DMS 273 (cell line): ENCODE measurements at regions not wholly inside any gene's neighbourhood (a gene's known extent, or its start where the extent isn't known, plus 50 kb on each side); places are given as distances from the start of the nearest gene placed in this dataset.
"Not testable (repeated sequence)": the region's sequence is repeated elsewhere in the genome, so short reads cannot be mapped to it uniquely, and the experiment has no call there.

Experiments
- DNase-seq: peaks from one replicate; lab custom pipeline; 2025; ENCODE audit not compliant: unreplicated experiment; lab: John Stamatoyannopoulos, UW

- DNase-seq: no peak
Observed at GRCh38 chr15:79602731-79603130, 170.6 kb downstream of the MINAR1 start.

- no peak for DNase-seq
Observed at GRCh38 chr15:79606831-79607355, 174.8 kb downstream of the MINAR1 start.

GRCh38 chr15:79608066-79608864, 176.1 kb downstream of the MINAR1 start:
- DNase-seq: no peak

GRCh38 chr15:79609506-79609905, 177.4 kb downstream of the MINAR1 start:
- DNase-seq: no peak

GRCh38 chr15:79610021-79610420, 177.9 kb downstream of the MINAR1 start:
- DNase-seq: no peak

GRCh38 chr15:79615754-79616153, 183.6 kb downstream of the MINAR1 start:
- DNase-seq: no peak

- DNase-seq: no peak
Observed at GRCh38 chr15:79617071-79617470, 184.9 kb downstream of the MINAR1 start.

- DNase-seq: no peak
Observed at GRCh38 chr15:79620112-79620857, 188.1 kb downstream of the MINAR1 start.

GRCh38 chr15:79621805-79622204, 189.7 kb downstream of the MINAR1 start:
- not testable (repeated sequence) for DNase-seq

GRCh38 chr15:79623488-79623887, 191.4 kb downstream of the MINAR1 start:
- DNase-seq: no peak

- DNase-seq: no peak
Observed at GRCh38 chr15:79629687-79630086, 197.6 kb downstream of the MINAR1 start.

- no peak for DNase-seq
Observed at GRCh38 chr15:79632457-79632856, 200.3 kb downstream of the MINAR1 start.

GRCh38 chr15:79635149-79635771, 203.1 kb downstream of the MINAR1 start:
- no peak for DNase-seq

- DNase-seq: no peak
Observed at GRCh38 chr15:79635897-79636561, 203.9 kb downstream of the MINAR1 start.

- DNase-seq: no peak
Observed at GRCh38 chr15:79640206-79640605, 208.1 kb downstream of the MINAR1 start.

GRCh38 chr15:79641841-79642240, 209.7 kb downstream of the MINAR1 start:
- no peak for DNase-seq

GRCh38 chr15:79643393-79643792, 211.3 kb downstream of the MINAR1 start:
- no peak for DNase-seq

- DNase-seq: no peak
Observed at GRCh38 chr15:79644091-79644490, 212.0 kb downstream of the MINAR1 start.

- not testable (repeated sequence) for DNase-seq
Observed at GRCh38 chr15:79652972-79653371, 220.8 kb downstream of the MINAR1 start.

- no peak for DNase-seq
Observed at GRCh38 chr15:79653533-79653932, 221.4 kb downstream of the MINAR1 start.
